ENCODE measurements at regions not wholly inside any gene's neighbourhood (a gene's known extent, or its start where the extent isn't known, plus 50 kb on each side); places are given as distances from the start of the nearest gene placed in this dataset.

DNA sequence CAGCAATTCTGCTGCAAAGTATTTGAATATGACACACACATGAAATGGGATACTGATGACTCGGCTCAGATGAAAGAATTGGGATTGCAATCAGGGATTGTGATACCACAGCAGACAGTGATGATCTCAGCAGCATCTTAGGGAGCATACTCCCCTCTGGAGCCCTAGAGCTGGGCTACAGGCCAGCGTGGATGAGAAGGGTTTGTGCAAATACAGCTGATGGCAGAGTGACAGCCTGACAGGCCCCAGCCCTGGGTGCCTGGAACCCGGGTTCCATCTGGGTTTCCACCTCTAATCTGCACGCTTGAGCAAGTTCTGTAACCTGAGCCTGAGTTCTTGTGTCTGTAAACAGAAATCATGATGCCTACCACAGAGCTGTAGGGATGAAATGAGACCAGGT, 418.0 kb downstream of the LRATD1 start:
- no peak overlapping the region for H3K4me3 ChIP-seq (ENCODE audit: low read depth, low read length)
- in situ Hi-C loops (cut with HindIII; ENCODE audit: low sequenced_read_pairs): no loop called here
- no peak for TF ChIP-seq CTCF (IDR thresholded peaks at IDR 0.05; ENCODE audit: low read depth, low read length, missing control alignments)
- DNase-seq (ENCODE audit: low read depth): no peak

DNA sequence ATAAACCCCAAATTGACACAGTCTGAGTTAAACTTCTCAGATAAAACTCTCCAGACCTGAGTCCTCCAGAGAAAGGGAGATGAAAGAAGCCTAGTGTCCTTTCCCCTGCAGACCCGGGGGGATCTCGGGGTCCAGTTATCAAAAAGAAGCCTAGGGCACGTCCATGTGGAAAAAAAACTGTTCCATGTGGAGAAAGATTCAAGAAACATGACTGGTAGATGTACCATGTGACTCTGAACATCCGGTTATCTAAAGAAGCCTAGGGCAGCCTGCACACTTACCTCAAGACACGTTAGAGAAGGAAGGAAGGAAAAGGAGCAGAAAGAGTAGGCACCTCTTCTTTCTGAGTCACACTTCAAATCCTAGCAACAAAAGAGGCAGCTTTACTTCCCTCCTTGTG, 421.0 kb downstream of the LRATD1 start:
- TF ChIP-seq CTCF (IDR thresholded peaks at IDR 0.05; ENCODE audit: low read depth, low read length, missing control alignments): no peak
- no peak for DNase-seq (ENCODE audit: low read depth)
- H3K4me3 ChIP-seq (ENCODE audit: low read depth, low read length): no peak overlapping the region
- in situ Hi-C loops (cut with HindIII; ENCODE audit: low sequenced_read_pairs): no loop called here

- in situ Hi-C loops (cut with HindIII; ENCODE audit: low sequenced_read_pairs): no loop called here
- DNase-seq (ENCODE audit: low read depth): no peak
- no peak overlapping the region for H3K4me3 ChIP-seq (ENCODE audit: low read depth, low read length)
- peak; percentile 31 for TF ChIP-seq CTCF (IDR thresholded peaks at IDR 0.05; ENCODE audit: low read depth, low read length, missing control alignments)
Measured at GRCh38 chr2:15058015-15058720, 425.7 kb downstream of the LRATD1 start.

DNA sequence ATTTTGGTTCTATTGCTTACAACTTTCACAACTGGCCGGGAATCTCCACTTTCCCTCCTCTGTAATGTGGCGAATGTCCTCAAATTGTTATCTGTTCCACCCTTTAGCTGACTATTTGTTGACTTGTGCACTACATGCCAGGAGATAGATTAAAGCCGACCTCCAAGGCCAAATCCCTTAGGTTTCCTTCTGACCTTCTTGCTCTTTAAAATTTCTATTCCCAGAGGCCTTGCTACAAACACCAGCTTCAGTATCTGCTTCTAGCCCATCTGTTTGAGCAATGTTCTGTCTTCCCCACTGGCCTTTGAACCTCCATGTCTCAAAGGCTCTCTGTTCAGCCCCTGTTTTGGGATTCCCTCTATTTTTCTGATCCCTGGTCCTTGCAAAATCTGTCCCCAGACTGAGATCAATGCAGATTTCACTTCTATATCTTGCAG, 426.2 kb downstream of the LRATD1 start:
- H3K4me3 ChIP-seq (ENCODE audit: low read depth, low read length): no peak overlapping the region
- no peak for TF ChIP-seq CTCF (IDR thresholded peaks at IDR 0.05; ENCODE audit: low read depth, low read length, missing control alignments)
- DNase-seq (ENCODE audit: low read depth): no peak
- in situ Hi-C loops (cut with HindIII; ENCODE audit: low sequenced_read_pairs): no loop called here

- in situ Hi-C loops (cut with HindIII; ENCODE audit: low sequenced_read_pairs): no loop called here
- no peak for DNase-seq (ENCODE audit: low read depth)
- TF ChIP-seq CTCF (IDR thresholded peaks at IDR 0.05; ENCODE audit: low read depth, low read length, missing control alignments): no peak
Measured at GRCh38 chr2:15059870-15060512, 427.5 kb downstream of the LRATD1 start.

DNA sequence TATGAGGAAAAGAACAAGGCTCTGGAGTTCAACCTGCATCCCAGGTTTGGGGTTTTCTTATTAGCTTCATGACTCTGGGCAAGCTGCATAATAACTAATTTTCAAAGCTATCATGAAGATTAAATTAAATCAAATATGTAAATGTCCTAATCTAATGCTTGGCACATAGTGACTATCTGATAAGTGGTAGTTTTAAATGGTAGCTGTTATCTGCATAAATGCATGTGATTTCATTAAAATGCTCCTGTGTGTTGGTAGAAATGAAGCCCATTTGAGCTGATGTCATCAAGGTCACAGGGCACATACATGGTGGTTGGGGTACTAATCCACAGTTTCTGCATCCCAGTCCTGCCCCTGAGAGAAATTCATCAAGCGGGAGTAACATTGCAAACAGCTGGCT, 428.8 kb downstream of the LRATD1 start:
- no peak overlapping the region for H3K4me3 ChIP-seq (ENCODE audit: low read depth, low read length)
- in situ Hi-C loops (cut with HindIII; ENCODE audit: low sequenced_read_pairs): no loop called here
- DNase-seq (ENCODE audit: low read depth): no peak
- TF ChIP-seq CTCF (IDR thresholded peaks at IDR 0.05; ENCODE audit: low read depth, low read length, missing control alignments): no peak

More at GRCh38 chr2:15059870-15060512, 427.5 kb downstream of the LRATD1 start:
- no peak overlapping the region for H3K4me3 ChIP-seq (ENCODE audit: low read depth, low read length)

Measured in astrocyte of the cerebellum (primary cell).